Stomach (tissue), 4 donors: ENCODE measurements at regions not wholly inside any gene's neighbourhood (a gene's known extent, or its start where the extent isn't known, plus 50 kb on each side); places are given as distances from the start of the nearest gene placed in this dataset.

Experiments
- CTCF ChIP-seq, 7 experiments: fragments of 450-650 bp in 4 of 7; fragments of 200-600 bp in 3 of 7; sonication (generic) in 3 of 7; IDR thresholded peaks; one replicate each; pipeline ENCODE4 v1.5.1; 2016 to 2019; ENCODE audit warnings: antibody characterized with exemption in 7 of 7, control low read depth in 2 of 7, mild to moderate bottlenecking in 1 of 7
- EP300 ChIP-seq: sonication (generic); formaldehyde crosslinking; IDR thresholded peaks from one replicate; pipeline ENCODE4 v1.6.1; 2017; ENCODE audit warnings: antibody characterized with exemption
- POLR2A ChIP-seq, 4 donors: fragments of 450-650 bp; IDR thresholded peaks; one replicate each; pipeline ENCODE4 v1.6.1; 2016; ENCODE audit warnings: antibody characterized with exemption in 4 of 4, control low read depth in 2 of 4, mild to moderate bottlenecking in 1 of 4, moderate library complexity in 1 of 4
- POLR2AphosphoS5 ChIP-seq, 3 donors: sonication (generic); formaldehyde crosslinking; IDR thresholded peaks; one replicate each; pipeline ENCODE4 v1.6.1; 2016; ENCODE audit warnings: antibody characterized with exemption in 3 of 3

GRCh38 chr2:16351137-16351536 is 314.5 kb downstream of the CYRIA start:
- no peak for TF ChIP-seq POLR2A (IDR thresholded peaks at IDR 0.05)
- no peak for TF ChIP-seq CTCF (IDR thresholded peaks at IDR 0.05)
- no peak for TF ChIP-seq POLR2AphosphoS5 (IDR thresholded peaks at IDR 0.05)
- TF ChIP-seq EP300: no peak
